ENCODE measurements at regions not wholly inside any gene's neighbourhood (a gene's known extent, or its start where the extent isn't known, plus 50 kb on each side); places are given as distances from the start of the nearest gene placed in this dataset.

DNA sequence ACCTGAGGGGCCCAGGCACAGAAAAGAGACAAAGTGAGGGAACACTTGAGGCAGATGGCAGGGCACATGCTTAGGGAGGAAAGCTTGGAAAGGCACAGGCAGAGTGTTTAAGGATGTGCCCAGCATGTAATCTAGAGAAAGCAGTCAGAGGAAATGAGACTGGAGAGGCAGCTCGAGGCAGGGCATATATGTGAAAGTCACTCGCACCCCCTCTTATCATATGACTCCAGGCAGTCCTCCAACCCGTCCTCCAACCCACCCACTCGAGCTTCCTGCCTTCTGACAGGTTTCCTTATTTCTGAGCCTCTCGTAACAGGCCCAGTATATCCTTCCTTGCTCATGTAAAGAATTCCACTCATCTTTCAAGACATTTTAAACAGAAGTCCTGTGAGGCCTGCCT lies 294.0 kb downstream of the SOX2 start:
- Histone ChIP-seq H3K36me3 (replicated peaks in 1 of 2; ENCODE audit: control extremely low read depth in 1 of 2, control insufficient read depth in 1 of 2, extremely low read depth in 1 of 2, insufficient read depth in 2 of 2, low read length in 1 of 2) (no peaks in the 10 kb centered on the region), H3K4me1 (ENCODE audit: control insufficient read depth in 2 of 2, insufficient read depth in 2 of 2, low read length in 2 of 2) (no peaks in the 10 kb centered on the region), H2AFZ (ENCODE audit: insufficient read depth, low read depth, low read length, poor library complexity, severe bottlenecking) (no peak overlapping the region), H3K79me2 (ENCODE audit: control insufficient read depth, insufficient read depth, low read length) (no peaks in the 10 kb centered on the region), H3K27me3 (replicated peaks in 1 of 4; ENCODE audit: control extremely low read depth in 1 of 4, control insufficient read depth in 3 of 4, insufficient read depth in 4 of 4, low read length in 3 of 4) (no peaks in the 10 kb centered on the region), H3K27ac (ENCODE audit: low read length in 2 of 2) (no peak overlapping the region), H3K4me2 (replicated peaks; ENCODE audit: low read depth, low read length, poor library complexity, severe bottlenecking) (no peak overlapping the region), H4K20me1 (ENCODE audit: control insufficient read depth, insufficient read depth, low read length, poor library complexity, severe bottlenecking) (no peaks in the 10 kb centered on the region), H3K9ac (ENCODE audit: low read length) (no peak overlapping the region), H3K9me3 (ENCODE audit: control extremely low read depth in 1 of 3, control insufficient read depth in 2 of 3, insufficient read depth in 1 of 3, low read length in 2 of 3) (peaks cover 0 to 4% (median 0%) of the 10 kb centered on the region in 3 donors), H3K4me3 (ENCODE audit: control extremely low read depth in 1 of 5, extremely low read depth in 1 of 5, insufficient read depth in 1 of 5, low read depth in 2 of 5, low read length in 4 of 5) (no peak overlapping the region)
- ChIA-PET POLR2A (no interaction called here), CTCF (no interaction called here)
- 8% methylated on average over 5 of the region's 5 CpGs for WGBS (ENCODE audit: insufficient coverage)
- intact Hi-C loops (cut with micrococcal nuclease) = no loop called here
- Mint-ChIP-seq H3K4me3 (no peak overlapping the region), H3K27ac (no peak overlapping the region), H3K4me1 (no peaks in the 10 kb centered on the region), H3K27me3 (no peaks in the 10 kb centered on the region), H3K9me3 (ENCODE audit: insufficient read depth) (no peaks in the 10 kb centered on the region)
- ATAC-seq (ENCODE audit: low read depth) (no peak), DNase-seq (no peak)
- TF ChIP-seq EZH2 (IDR thresholded peaks at IDR 0.05; ENCODE audit: borderline replicate concordance, insufficient read depth, low read depth, low read length, poor library complexity, severe bottlenecking) (no peak), CTCF (IDR thresholded peaks at IDR 0.05) (no peak)

GRCh38 chr3:182006431-182006830 lies 294.7 kb downstream of the SOX2 start:
- no peaks in the 10 kb centered on the region for H3K9me3 Mint-ChIP-seq (ENCODE audit: insufficient read depth)
- no peaks in the 10 kb centered on the region for H3K4me1 ChIP-seq (ENCODE audit: control insufficient read depth in 2 of 2, insufficient read depth in 2 of 2, low read length in 2 of 2)
- ATAC-seq (ENCODE audit: low read depth) (no peak), DNase-seq (no peak)
- no CpG with 5 or more reads among the region's 4 CpGs for WGBS (ENCODE audit: insufficient coverage)
- H2AFZ ChIP-seq (ENCODE audit: insufficient read depth, low read depth, low read length, poor library complexity, severe bottlenecking) = no peak overlapping the region
- H3K27me3 Mint-ChIP-seq = no peaks in the 10 kb centered on the region
- CTCF ChIA-PET = no interaction called here
- no peaks in the 10 kb centered on the region for H3K79me2 ChIP-seq (ENCODE audit: control insufficient read depth, insufficient read depth, low read length)
- intact Hi-C loops (cut with micrococcal nuclease) = no loop called here
- H3K4me3 ChIP-seq (ENCODE audit: control extremely low read depth in 1 of 5, extremely low read depth in 1 of 5, insufficient read depth in 1 of 5, low read depth in 2 of 5, low read length in 4 of 5) = no peak overlapping the region
- no peaks in the 10 kb centered on the region for H3K4me1 Mint-ChIP-seq
- no peaks in the 10 kb centered on the region for H3K36me3 ChIP-seq (replicated peaks in 1 of 2; ENCODE audit: control extremely low read depth in 1 of 2, control insufficient read depth in 1 of 2, extremely low read depth in 1 of 2, insufficient read depth in 2 of 2, low read length in 1 of 2)
- POLR2A ChIA-PET = no interaction called here
- H3K9me3 ChIP-seq (ENCODE audit: control extremely low read depth in 1 of 3, control insufficient read depth in 2 of 3, insufficient read depth in 1 of 3, low read length in 2 of 3) = peaks cover 0 to 4% (median 0%) of the 10 kb centered on the region in 3 donors
- H3K27ac ChIP-seq (ENCODE audit: low read length in 2 of 2) = no peak overlapping the region
- TF ChIP-seq CTCF (IDR thresholded peaks at IDR 0.05) = no peak
- H4K20me1 ChIP-seq (ENCODE audit: control insufficient read depth, insufficient read depth, low read length, poor library complexity, severe bottlenecking) = no peaks in the 10 kb centered on the region
- H3K4me3 Mint-ChIP-seq = no peak overlapping the region
- no peak overlapping the region for H3K27ac Mint-ChIP-seq
- H3K9ac ChIP-seq (ENCODE audit: low read length) = no peak overlapping the region
- H3K27me3 ChIP-seq (replicated peaks in 1 of 4; ENCODE audit: control extremely low read depth in 1 of 4, control insufficient read depth in 3 of 4, insufficient read depth in 4 of 4, low read length in 3 of 4) = no peaks in the 10 kb centered on the region
- H3K4me2 ChIP-seq (replicated peaks; ENCODE audit: low read depth, low read length, poor library complexity, severe bottlenecking) = no peak overlapping the region
